ENCODE measurements at regions not wholly inside any gene's neighbourhood (a gene's known extent, or its start where the extent isn't known, plus 50 kb on each side); places are given as distances from the start of the nearest gene placed in this dataset.

GRCh38 chr18:73826098-73826497 lies 321.5 kb downstream of the FBXO15 start:
- no peaks in the 10 kb centered on the region for H3K36me3 ChIP-seq
- no peak for TF ChIP-seq POLR2A (IDR thresholded peaks at IDR 0.05)
- TF ChIP-seq, protein P1, sequence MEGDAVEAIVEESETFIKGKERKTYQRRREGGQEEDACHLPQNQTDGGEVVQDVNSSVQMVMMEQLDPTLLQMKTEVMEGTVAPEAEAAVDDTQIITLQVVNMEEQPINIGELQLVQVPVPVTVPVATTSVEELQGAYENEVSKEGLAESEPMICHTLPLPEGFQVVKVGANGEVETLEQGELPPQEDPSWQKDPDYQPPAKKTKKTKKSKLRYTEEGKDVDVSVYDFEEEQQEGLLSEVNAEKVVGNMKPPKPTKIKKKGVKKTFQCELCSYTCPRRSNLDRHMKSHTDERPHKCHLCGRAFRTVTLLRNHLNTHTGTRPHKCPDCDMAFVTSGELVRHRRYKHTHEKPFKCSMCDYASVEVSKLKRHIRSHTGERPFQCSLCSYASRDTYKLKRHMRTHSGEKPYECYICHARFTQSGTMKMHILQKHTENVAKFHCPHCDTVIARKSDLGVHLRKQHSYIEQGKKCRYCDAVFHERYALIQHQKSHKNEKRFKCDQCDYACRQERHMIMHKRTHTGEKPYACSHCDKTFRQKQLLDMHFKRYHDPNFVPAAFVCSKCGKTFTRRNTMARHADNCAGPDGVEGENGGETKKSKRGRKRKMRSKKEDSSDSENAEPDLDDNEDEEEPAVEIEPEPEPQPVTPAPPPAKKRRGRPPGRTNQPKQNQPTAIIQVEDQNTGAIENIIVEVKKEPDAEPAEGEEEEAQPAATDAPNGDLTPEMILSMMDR (IDR thresholded peaks at IDR 0.05) = no peak
- intact Hi-C loops (cut with DNase I; ENCODE audit: low total_unique reads) = no loop called here
- H3K27ac ChIP-seq = no peak overlapping the region
- H3K27me3 ChIP-seq = no peaks in the 10 kb centered on the region
- no peak overlapping the region for H3K4me3 ChIP-seq
- no peak for DNase-seq
- no peaks in the 10 kb centered on the region for H3K4me1 ChIP-seq
- H3K9me3 ChIP-seq = no peaks in the 10 kb centered on the region

DNA sequence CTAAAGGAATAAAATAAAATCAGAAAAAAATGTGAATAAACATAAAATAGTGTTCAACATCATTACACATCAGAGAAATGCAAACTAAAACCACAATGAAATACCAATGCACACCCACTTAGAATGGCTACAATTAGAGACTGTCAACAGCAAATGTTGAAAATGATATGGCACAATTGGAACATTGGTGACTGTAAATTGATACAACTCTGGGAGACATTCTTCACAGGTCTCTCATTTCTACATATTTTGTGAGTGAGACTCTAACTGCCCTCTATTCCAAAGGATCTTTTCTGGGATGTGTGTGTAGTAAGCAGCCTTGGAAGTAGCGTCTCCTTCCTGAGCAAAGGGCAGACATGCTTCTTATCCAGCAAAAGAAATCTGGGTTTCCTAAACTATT lies 323.0 kb downstream of the FBXO15 start:
- Histone ChIP-seq H3K27ac (no peak overlapping the region), H3K36me3 (no peaks in the 10 kb centered on the region), H3K4me1 (no peaks in the 10 kb centered on the region), H3K4me3 (no peak overlapping the region), H3K9me3 (no peaks in the 10 kb centered on the region), H3K27me3 (no peaks in the 10 kb centered on the region)
- intact Hi-C loops (cut with DNase I; ENCODE audit: low total_unique reads) = no loop called here
- DNase-seq = no peak
- TF ChIP-seq POLR2A (IDR thresholded peaks at IDR 0.05) = no peak
- TF ChIP-seq, protein P1 (IDR thresholded peaks at IDR 0.05) = no peak

GRCh38 chr18:73812423-73812822 lies 335.2 kb downstream of the FBXO15 start:
- intact Hi-C loops (cut with DNase I; ENCODE audit: low total_unique reads) = no loop called here
- DNase-seq = no peak
- Histone ChIP-seq H3K4me3 (no peak overlapping the region), H3K27ac (no peak overlapping the region), H3K36me3 (no peaks in the 10 kb centered on the region), H3K27me3 (no peaks in the 10 kb centered on the region), H3K9me3 (no peaks in the 10 kb centered on the region), H3K4me1 (no peaks in the 10 kb centered on the region)
- TF ChIP-seq POLR2A (IDR thresholded peaks at IDR 0.05) = no peak
- TF ChIP-seq, protein P1 (IDR thresholded peaks at IDR 0.05) = no peak

- Histone ChIP-seq H3K36me3 (no peaks in the 10 kb centered on the region), H3K27me3 (no peaks in the 10 kb centered on the region), H3K27ac (no peak overlapping the region), H3K9me3 (no peaks in the 10 kb centered on the region), H3K4me3 (no peak overlapping the region), H3K4me1 (no peaks in the 10 kb centered on the region)
- intact Hi-C loops (cut with DNase I; ENCODE audit: low total_unique reads) = no loop called here
- no peak for DNase-seq
- TF ChIP-seq, protein P1 (IDR thresholded peaks at IDR 0.05) = no peak
- TF ChIP-seq POLR2A (IDR thresholded peaks at IDR 0.05) = no peak
These were observed 340.0 kb downstream of the FBXO15 start for GRCh38 chr18:73807551-73808192.

DNA sequence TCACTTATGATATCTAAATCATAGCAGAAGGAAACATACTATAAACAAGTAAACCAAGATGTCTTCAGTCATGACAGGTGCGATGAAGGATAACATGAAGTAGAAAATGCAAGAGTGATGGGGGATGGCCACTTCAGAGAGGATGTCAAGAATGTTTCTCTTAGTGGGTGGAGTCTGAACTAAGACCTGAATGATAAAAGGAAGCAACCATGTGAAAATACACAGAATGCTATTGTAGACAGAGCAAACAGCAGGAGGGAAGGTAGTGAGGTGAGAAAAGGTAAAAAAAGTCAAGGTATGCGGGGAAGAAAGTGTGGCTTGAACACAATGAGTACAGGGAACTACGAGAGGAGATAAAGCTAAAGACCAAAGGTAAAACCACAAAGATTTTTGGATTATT lies 341.6 kb downstream of the FBXO15 start:
- no peaks in the 10 kb centered on the region for H3K9me3 ChIP-seq
- TF ChIP-seq POLR2A (IDR thresholded peaks at IDR 0.05) = no peak
- TF ChIP-seq, protein P1 (IDR thresholded peaks at IDR 0.05) = no peak
- intact Hi-C loops (cut with DNase I; ENCODE audit: low total_unique reads) = no loop called here
- H3K27ac ChIP-seq = no peak overlapping the region
- no peaks in the 10 kb centered on the region for H3K4me1 ChIP-seq
- no peak overlapping the region for H3K4me3 ChIP-seq
- no peaks in the 10 kb centered on the region for H3K27me3 ChIP-seq
- no peak for DNase-seq
- H3K36me3 ChIP-seq = no peaks in the 10 kb centered on the region
